WTC11 (cell line): ENCODE measurements at regions not wholly inside any gene's neighbourhood (a gene's known extent, or its start where the extent isn't known, plus 50 kb on each side); places are given as distances from the start of the nearest gene placed in this dataset.

ENCODE experiments used
- ATAC-seq: fragments of 200-7000 bp; cut with Tn5 transposase; 2 replicates; pipeline ENCODE4 v1.10.0; 2021; ENCODE audit warnings: mild to moderate bottlenecking, moderate library complexity
- CTCF ChIA-PET: fragments of 300-600 bp; sonication (Branson Sonifier 250); formaldehyde crosslinking; loops from one replicate; lab custom pipeline; 2021; ENCODE audit warnings: antibody characterized with exemption; lab: Charles Lee
- POLR2A ChIA-PET: fragments of 350-600 bp; sonication (Branson Sonifier 250); formaldehyde crosslinking; loops from one replicate; lab custom pipeline; 2021; ENCODE audit warnings: antibody characterized with exemption; lab: Charles Lee
- DNase-seq: peaks from one replicate; pipeline ENCODE4 v3.0.0; 2021; ENCODE audit warnings: low spot score
- H3K27ac Mint-ChIP-seq: 2 replicates; pipeline ENCODE4 v1.8.0; 2021; ENCODE audit warnings: mixed read lengths
- H3K27me3 Mint-ChIP-seq: 2 replicates; pipeline ENCODE4 v1.8.0; 2021; ENCODE audit warnings: low read depth, mild to moderate bottlenecking, moderate library complexity, mixed read lengths
- H3K36me3 Mint-ChIP-seq: 2 replicates; pipeline ENCODE4 v1.8.0; 2021; ENCODE audit warnings: mixed read lengths
- H3K4me1 Mint-ChIP-seq: 2 replicates; pipeline ENCODE4 v1.8.0; 2022; ENCODE audit warnings: mixed read lengths
- H3K4me3 Mint-ChIP-seq: 2 replicates; pipeline ENCODE4 v1.8.0; 2021; ENCODE audit warnings: mild to moderate bottlenecking, moderate library complexity, mixed read lengths
- H3K9me3 Mint-ChIP-seq: 2 replicates; pipeline ENCODE4 v1.8.0; 2021; ENCODE audit warnings: mixed read lengths
- CDX4 ChIP-seq: fragments of 250-450 bp; sonication (Bioruptor Pico); IDR thresholded peaks from 2 replicates; pipeline ENCODE4 v1.9.0; 2021; ENCODE audit warnings: moderate library complexity, mild to moderate bottlenecking, inconsistent platforms, borderline replicate concordance
- EMX1 ChIP-seq: fragments of 250-450 bp; sonication (Bioruptor Pico); IDR thresholded peaks from 2 replicates; pipeline ENCODE4 v1.8.0; 2021; ENCODE audit warnings: mild to moderate bottlenecking
- HMGA2 ChIP-seq: fragments of 250-450 bp; sonication (Bioruptor Pico); IDR thresholded peaks from 2 replicates; pipeline ENCODE4 v1.4.0; 2021; ENCODE audit warnings: mild to moderate bottlenecking, moderate library complexity
- NFATC4 ChIP-seq: fragments of 250-450 bp; sonication (Bioruptor Pico); IDR thresholded peaks from 2 replicates; pipeline ENCODE4 v1.9.0; 2021; ENCODE audit warnings: mild to moderate bottlenecking
- NFE2L1 ChIP-seq: sonication (generic); formaldehyde crosslinking; IDR thresholded peaks from 2 replicates; pipeline ENCODE4 v1.8.1; 2023; ENCODE audit warnings: missing genetic modification reagents
- NR1H2 ChIP-seq: sonication (generic); formaldehyde crosslinking; IDR thresholded peaks from 2 replicates; pipeline ENCODE4 v1.9.0; 2021; ENCODE audit warnings: mild to moderate bottlenecking, moderate library complexity, missing genetic modification reagents
- NR2C2 ChIP-seq: sonication (generic); formaldehyde crosslinking; IDR thresholded peaks from 2 replicates; pipeline ENCODE4 v1.8.0; 2022; ENCODE audit warnings: mild to moderate bottlenecking, missing genetic modification reagents
- OVOL2 ChIP-seq: fragments of 250-450 bp; sonication (Bioruptor Pico); IDR thresholded peaks from 2 replicates; pipeline ENCODE4 v1.9.0; 2021; ENCODE audit warnings: mild to moderate bottlenecking, borderline replicate concordance
- PRRX2 ChIP-seq: fragments of 250-450 bp; sonication (Bioruptor Pico); IDR thresholded peaks from 2 replicates; pipeline ENCODE4 v1.8.0; 2021; ENCODE audit warnings: mild to moderate bottlenecking
- SOX15 ChIP-seq: fragments of 250-450 bp; sonication (Bioruptor Pico); IDR thresholded peaks from 2 replicates; pipeline ENCODE4 v1.9.0; 2021; ENCODE audit warnings: mild to moderate bottlenecking
- ZBTB21 ChIP-seq: sonication (generic); formaldehyde crosslinking; IDR thresholded peaks from 2 replicates; pipeline ENCODE4 v1.8.1; 2023; ENCODE audit warnings: mild to moderate bottlenecking, missing genetic modification reagents, borderline replicate concordance
- ZMAT4 ChIP-seq: fragments of 250-450 bp; sonication (Bioruptor Pico); IDR thresholded peaks from 2 replicates; pipeline ENCODE4 v1.9.0; 2021; ENCODE audit warnings: mild to moderate bottlenecking
- ZNF121 ChIP-seq: sonication (generic); formaldehyde crosslinking; IDR thresholded peaks from 2 replicates; pipeline ENCODE4 v1.8.0; 2023; ENCODE audit warnings: missing genetic modification reagents
- ZNF232 ChIP-seq: sonication (generic); formaldehyde crosslinking; IDR thresholded peaks from 2 replicates; pipeline ENCODE4 v1.8.0; 2022; ENCODE audit warnings: mild to moderate bottlenecking, missing genetic modification reagents
- ZNF512 ChIP-seq: sonication (generic); formaldehyde crosslinking; IDR thresholded peaks from 2 replicates; pipeline ENCODE4 v1.8.1; 2022; ENCODE audit warnings: missing genetic modification reagents, borderline replicate concordance
- TF ChIP-seq, protein P1 (sequence below): sonication (generic); formaldehyde crosslinking; IDR thresholded peaks from 2 replicates; pipeline ENCODE4 v1.8.0; 2023; ENCODE audit warnings: missing genetic modification reagents
- TF ChIP-seq, protein P2 (sequence below): sonication (generic); formaldehyde crosslinking; conservative IDR thresholded peaks from 2 replicates; pipeline ENCODE4 v1.8.1; 2022; ENCODE audit warnings: mild to moderate bottlenecking, missing genetic modification reagents
- TF ChIP-seq, protein P3 (sequence below): sonication (generic); formaldehyde crosslinking; IDR thresholded peaks from 2 replicates; pipeline ENCODE4 v1.8.0; 2022; ENCODE audit warnings: missing genetic modification reagents
- TF ChIP-seq, protein P4 (sequence below): fragments of 250-450 bp; sonication (Bioruptor Pico); conservative IDR thresholded peaks from 2 replicates; pipeline ENCODE4 v1.9.0; 2021; ENCODE audit warnings: mild to moderate bottlenecking

DNA sequence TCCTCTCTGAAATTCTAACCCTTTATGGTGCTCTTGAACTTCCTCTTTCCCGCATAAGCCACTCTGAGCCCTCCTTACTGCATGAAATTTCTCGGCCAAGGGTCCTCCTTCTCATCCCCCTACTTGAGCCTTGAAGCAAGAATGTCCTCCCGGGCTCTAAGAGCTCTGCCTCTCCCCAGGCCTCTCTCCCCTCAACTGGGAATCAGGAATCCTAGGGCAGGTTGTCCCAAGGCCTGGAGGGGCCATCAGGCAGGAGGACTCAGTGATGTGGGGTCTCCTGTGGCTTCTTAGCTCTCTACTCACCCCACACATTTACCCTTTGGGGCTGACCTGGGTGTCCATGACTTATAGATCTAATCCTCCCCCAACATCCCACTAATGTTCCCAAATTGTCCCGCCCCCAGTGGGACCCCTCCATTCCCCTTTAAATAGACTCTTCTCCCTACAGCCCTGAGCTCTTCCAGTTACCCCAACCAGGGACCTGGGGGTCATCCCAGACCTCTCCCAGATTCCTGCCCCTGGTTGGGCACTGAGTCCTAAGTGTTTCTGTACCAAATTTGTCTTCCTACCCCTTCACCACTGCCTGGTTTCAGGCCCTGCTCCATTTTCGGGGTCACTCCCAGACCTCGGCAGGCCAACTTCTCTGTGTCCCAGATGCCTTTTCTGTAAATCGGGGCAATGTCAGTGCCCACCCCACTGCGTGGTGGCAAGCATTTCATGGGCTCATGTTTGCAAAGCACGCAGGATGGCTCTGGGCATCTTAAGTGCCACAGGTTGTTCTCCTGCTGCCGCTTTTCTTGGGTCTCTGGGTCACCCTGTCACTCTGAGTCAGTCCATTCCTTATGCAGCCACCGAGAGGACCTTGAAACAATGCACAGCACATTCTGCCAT lies 171.2 kb downstream of the ASB1 start (continued):
- TF ChIP-seq, protein P1, sequence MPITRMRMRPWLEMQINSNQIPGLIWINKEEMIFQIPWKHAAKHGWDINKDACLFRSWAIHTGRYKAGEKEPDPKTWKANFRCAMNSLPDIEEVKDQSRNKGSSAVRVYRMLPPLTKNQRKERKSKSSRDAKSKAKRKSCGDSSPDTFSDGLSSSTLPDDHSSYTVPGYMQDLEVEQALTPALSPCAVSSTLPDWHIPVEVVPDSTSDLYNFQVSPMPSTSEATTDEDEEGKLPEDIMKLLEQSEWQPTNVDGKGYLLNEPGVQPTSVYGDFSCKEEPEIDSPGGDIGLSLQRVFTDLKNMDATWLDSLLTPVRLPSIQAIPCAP (CRISPR knock-in tag) = no peak
- TF ChIP-seq NFE2L1 (CRISPR knock-in tag) (no peak), OVOL2 (CRISPR knock-in tag) (no peak), ZNF232 (CRISPR knock-in tag) (no peak), NFATC4 (CRISPR knock-in tag) (no peak)
- TF ChIP-seq, protein P2, sequence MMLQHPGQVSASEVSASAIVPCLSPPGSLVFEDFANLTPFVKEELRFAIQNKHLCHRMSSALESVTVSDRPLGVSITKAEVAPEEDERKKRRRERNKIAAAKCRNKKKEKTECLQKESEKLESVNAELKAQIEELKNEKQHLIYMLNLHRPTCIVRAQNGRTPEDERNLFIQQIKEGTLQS (CRISPR knock-in tag) = no peak

DNA sequence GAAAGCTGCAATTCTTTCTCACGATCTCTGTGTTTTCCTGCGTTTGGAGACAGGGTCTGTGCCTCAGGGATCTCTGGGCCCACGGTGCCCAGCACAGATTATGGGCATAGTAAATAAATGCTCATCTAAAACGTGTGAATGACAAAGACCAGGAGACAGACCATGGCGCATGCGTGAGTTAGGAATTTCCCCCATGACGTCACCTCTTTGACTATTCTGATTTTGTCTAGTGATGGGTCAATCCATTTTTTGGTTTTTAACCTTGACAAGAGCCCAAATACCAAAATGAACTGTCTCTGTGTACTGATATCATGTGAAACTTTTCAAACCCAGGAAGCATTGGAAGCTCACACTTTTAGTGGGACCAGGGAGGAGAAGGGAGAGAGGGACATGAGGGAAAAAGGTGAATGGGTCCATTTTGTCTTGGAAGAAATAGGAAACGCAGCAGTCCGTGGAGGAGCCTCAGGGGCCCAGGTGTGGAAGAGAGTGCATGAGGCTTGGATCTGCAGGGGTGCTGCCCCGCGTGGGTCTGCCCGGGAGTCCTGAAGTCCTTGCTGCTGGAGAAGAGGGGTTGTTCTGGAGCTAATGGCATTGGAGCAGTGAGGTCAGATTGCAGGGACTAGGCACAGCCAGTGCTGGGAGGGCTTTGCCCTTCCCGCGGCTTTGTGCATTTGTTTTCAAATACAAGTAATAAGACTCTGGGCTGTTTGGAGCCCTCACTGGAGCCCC lies 172.2 kb downstream of the ASB1 start:
- Mint-ChIP-seq H3K4me3 (no peak overlapping the region), H3K9me3 (peaks cover 15% of the 10 kb centered on the region), H3K36me3 (no peaks in the 10 kb centered on the region), H3K27me3 (peaks cover 2% of the 10 kb centered on the region; the same call in 1 of the 2 replicates), H3K27ac (no peak overlapping the region), H3K4me1 (no peaks in the 10 kb centered on the region)
- no peak for ATAC-seq
- POLR2A ChIA-PET = no interaction called here
- CTCF ChIA-PET = no interaction called here
- TF ChIP-seq EMX1 (CRISPR knock-in tag) (no peak), PRRX2 (no peak), ZNF121 (CRISPR knock-in tag) (no peak), HMGA2 (no peak), NFATC4 (CRISPR knock-in tag) (no peak), ZMAT4 (no peak), SOX15 (no peak), ZNF512 (CRISPR knock-in tag) (no peak), NR2C2 (CRISPR knock-in tag) (no peak), CDX4 (CRISPR knock-in tag) (no peak), ZBTB21 (CRISPR knock-in tag) (no peak), NR1H2 (no peak)
- TF ChIP-seq, protein P3, sequence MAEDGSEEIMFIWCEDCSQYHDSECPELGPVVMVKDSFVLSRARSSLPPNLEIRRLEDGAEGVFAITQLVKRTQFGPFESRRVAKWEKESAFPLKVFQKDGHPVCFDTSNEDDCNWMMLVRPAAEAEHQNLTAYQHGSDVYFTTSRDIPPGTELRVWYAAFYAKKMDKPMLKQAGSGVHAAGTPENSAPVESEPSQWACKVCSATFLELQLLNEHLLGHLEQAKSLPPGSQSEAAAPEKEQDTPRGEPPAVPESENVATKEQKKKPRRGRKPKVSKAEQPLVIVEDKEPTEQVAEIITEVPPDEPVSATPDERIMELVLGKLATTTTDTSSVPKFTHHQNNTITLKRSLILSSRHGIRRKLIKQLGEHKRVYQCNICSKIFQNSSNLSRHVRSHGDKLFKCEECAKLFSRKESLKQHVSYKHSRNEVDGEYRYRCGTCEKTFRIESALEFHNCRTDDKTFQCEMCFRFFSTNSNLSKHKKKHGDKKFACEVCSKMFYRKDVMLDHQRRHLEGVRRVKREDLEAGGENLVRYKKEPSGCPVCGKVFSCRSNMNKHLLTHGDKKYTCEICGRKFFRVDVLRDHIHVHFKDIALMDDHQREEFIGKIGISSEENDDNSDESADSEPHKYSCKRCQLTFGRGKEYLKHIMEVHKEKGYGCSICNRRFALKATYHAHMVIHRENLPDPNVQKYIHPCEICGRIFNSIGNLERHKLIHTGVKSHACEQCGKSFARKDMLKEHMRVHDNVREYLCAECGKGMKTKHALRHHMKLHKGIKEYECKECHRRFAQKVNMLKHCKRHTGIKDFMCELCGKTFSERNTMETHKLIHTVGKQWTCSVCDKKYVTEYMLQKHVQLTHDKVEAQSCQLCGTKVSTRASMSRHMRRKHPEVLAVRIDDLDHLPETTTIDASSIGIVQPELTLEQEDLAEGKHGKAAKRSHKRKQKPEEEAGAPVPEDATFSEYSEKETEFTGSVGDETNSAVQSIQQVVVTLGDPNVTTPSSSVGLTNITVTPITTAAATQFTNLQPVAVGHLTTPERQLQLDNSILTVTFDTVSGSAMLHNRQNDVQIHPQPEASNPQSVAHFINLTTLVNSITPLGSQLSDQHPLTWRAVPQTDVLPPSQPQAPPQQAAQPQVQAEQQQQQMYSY (CRISPR knock-in tag) = no peak
- TF ChIP-seq, protein P1 (CRISPR knock-in tag) = no peak
- TF ChIP-seq, protein P4, sequence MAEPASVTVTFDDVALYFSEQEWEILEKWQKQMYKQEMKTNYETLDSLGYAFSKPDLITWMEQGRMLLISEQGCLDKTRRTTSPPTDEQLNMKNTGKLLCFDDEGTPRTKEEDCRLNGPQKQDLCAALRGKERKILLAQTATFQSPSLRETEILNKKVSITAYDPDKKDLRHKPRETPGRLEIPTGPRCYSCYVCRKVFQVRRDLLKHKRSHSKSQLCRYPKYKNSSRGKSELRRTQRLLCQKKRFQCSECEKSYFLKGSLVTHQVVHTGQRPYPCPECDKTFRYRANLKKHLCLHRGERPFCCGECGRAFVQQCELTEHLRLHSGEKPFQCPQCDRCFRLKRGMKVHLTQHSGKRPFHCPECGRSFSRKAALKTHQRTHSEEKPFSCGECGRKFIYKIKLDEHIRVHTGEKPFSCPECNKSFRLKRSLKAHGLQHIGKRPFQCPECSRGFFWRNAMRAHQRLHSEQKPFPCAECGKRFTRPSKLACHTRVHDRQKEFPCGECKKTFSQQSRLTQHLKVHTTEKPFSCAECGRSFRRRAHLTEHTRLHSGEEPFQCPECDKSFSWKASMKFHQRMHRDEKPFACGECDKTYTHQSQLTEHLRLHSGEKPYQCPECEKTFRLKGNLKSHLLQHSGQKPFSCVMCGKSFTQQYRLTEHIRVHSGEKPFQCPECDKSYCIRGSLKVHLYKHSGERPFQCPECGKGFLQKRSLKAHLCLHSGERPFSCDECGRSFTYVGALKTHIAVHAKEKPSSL (CRISPR knock-in tag) = no peak
- TF ChIP-seq, protein P2 (CRISPR knock-in tag) = no peak
- DNase-seq = no peak
